ENCODE measurements at regions not wholly inside any gene's neighbourhood (a gene's known extent, or its start where the extent isn't known, plus 50 kb on each side); places are given as distances from the start of the nearest gene placed in this dataset.

DNA sequence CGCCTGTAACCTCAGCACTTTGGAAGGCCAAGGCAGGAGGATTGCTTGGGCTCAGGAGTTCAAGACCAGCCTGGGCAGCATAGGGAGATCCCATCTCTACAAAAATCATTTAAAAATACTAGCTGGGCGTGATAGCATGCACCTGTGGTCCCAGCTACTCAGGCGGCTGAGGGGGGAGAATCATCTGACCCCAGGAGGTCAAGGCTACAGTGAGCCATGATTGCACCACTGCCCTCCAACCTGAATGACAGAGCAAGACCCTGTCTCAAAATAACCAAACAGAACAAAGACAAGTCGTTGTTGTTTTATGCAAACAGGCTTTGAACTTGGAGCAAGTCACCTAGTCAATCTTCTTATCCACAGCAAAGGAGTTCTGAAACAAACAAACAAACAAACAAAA, 82.0 kb upstream of the AKAP13 start:
- H3K27ac ChIP-seq: no peak overlapping the region
- TF ChIP-seq, protein P1, sequence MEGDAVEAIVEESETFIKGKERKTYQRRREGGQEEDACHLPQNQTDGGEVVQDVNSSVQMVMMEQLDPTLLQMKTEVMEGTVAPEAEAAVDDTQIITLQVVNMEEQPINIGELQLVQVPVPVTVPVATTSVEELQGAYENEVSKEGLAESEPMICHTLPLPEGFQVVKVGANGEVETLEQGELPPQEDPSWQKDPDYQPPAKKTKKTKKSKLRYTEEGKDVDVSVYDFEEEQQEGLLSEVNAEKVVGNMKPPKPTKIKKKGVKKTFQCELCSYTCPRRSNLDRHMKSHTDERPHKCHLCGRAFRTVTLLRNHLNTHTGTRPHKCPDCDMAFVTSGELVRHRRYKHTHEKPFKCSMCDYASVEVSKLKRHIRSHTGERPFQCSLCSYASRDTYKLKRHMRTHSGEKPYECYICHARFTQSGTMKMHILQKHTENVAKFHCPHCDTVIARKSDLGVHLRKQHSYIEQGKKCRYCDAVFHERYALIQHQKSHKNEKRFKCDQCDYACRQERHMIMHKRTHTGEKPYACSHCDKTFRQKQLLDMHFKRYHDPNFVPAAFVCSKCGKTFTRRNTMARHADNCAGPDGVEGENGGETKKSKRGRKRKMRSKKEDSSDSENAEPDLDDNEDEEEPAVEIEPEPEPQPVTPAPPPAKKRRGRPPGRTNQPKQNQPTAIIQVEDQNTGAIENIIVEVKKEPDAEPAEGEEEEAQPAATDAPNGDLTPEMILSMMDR (conservative IDR thresholded peaks at IDR 0.05): no peak
- no peak for TF ChIP-seq ZFX (IDR thresholded peaks at IDR 0.05)

DNA sequence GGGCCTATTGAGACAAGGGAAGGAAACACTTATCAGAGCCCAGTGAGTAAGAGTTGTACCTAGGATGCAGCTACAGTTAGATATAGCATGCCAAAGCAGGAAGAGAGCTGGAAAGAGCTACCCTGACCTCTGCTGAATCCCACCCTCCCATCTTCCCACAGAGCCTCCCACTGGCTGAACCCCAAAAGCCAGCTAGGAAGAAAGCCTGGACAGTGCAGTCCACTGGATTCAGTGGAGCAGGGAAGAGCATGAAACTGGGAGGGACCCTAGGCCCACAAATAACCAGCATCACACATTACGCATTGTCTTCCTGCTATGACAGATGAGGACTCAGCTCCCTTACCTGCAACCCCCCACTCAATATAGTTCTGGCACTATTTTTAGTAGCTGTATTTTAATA, 81.5 kb upstream of the AKAP13 start:
- no peak overlapping the region for H3K27ac ChIP-seq
- TF ChIP-seq ZFX (IDR thresholded peaks at IDR 0.05): no peak
- TF ChIP-seq, protein P1 (conservative IDR thresholded peaks at IDR 0.05): no peak

DNA sequence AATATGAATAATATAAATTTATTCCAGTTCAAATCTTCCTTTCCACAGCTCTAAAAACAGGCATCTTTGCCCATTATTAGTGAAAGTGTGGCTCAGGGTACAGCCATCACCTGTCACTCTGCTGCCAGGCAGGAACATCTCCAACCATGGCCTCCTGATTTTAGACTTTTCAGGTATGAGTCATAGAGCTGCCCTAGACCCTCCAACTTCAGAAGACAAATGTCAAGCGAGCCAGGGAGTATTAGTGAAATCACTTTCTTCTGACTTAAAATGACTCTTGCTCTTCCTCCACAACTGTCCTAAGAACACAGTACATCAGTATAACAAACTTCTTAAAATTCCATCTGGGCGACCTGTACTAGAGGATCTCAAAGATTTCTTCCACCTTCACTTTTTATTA, 78.1 kb upstream of the AKAP13 start:
- TF ChIP-seq, protein P1 (conservative IDR thresholded peaks at IDR 0.05): no peak
- TF ChIP-seq ZFX (IDR thresholded peaks at IDR 0.05): no peak
- no peak overlapping the region for H3K27ac ChIP-seq

DNA sequence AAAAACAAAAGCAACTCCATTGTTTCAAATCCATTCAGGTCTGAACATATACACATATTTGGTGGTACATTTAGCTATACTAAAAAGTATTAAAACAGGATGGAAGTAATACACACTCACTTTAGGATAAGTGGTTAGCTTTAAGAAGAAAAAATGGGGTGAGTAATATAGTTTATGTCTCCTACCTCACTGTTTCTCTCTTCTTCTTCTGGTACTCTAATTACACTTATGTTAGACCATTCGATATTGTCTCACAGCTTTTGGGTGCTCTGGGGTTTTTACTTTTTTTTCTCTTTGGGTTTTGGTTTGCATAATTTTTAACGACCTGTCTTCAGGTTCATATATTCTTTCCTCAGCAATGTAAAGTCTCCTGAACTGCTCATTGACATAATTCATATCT, 75.4 kb upstream of the AKAP13 start:
- TF ChIP-seq, protein P1 (conservative IDR thresholded peaks at IDR 0.05): no peak
- TF ChIP-seq ZFX (IDR thresholded peaks at IDR 0.05): no peak
- no peak overlapping the region for H3K27ac ChIP-seq

DNA sequence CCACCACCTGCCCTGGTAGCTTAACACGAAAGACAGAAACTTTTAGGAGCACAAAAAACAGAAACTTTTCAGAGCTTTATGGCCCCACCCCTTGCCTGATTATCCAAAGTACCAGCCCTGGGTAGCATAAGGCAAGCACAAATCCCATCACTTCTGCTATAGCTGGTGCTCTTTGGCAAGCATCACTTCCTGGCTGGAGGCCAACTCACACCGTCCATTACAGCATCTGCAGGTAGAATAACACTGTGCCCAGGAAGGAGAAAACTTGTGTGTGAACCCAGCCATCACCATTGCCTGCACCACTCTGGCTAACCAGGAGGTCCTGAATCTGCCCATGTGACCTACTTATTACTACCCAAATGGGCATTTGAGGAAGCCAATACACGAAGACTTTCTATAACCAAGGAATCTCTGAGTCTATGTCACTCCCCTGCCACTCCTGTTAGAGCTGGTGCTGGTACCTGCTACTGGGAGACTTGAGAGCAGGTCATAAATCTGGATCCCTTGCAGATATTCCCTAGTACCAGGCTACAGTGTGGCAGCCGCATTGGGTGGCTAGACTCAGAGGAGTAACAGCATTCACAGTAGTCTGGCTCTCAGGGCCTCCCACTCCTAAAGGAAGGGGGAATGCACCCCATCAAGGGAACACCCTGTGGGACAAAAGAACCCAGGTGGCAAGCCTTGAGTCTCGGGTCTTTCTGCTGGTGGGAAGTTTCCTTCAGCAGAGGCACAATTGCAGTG, 73.3 kb upstream of the AKAP13 start:
- no peak for TF ChIP-seq ZFX (IDR thresholded peaks at IDR 0.05)
- TF ChIP-seq, protein P1 (conservative IDR thresholded peaks at IDR 0.05): no peak
- no peak overlapping the region for H3K27ac ChIP-seq

DNA sequence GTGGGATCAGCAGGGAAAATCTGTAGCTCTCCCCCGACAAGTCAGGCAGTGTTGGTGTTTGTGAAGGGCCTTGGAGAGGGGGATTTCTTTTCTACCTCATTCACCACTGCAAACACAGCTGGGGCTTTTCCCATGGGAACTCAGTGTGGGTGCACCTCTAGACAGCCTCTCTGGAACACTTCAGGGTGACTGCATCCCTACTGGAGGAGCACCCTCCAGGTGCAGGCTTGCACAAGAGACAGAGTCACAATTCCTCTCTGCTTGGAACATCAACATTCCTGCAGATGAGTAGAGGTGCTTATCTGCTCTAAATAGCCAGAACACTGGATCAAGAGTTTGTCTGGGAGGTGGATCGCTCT, 72.7 kb upstream of the AKAP13 start:
- TF ChIP-seq ZFX (IDR thresholded peaks at IDR 0.05): no peak
- TF ChIP-seq, protein P1 (conservative IDR thresholded peaks at IDR 0.05): no peak
- no peak overlapping the region for H3K27ac ChIP-seq

DNA sequence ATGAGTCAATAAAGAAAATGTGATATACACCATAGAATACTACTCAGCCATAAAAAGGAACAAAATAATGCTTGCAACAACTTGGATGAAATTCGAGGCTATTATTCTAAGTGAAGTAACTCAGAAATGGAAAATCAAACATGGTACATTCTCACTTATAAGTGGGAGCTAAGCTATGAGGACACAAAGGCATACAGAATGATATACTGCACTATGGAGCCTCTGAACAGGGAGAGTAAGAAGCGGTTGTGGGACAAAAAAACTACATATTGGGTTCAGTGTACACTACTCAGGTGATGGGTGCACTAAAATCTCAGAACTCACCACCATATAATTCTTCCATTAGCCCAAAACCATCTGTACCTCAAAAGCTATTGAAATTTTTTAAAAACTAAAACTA, 68.8 kb upstream of the AKAP13 start:
- TF ChIP-seq ZFX (IDR thresholded peaks at IDR 0.05): no peak
- TF ChIP-seq, protein P1 (conservative IDR thresholded peaks at IDR 0.05): no peak
- H3K27ac ChIP-seq: no peak overlapping the region

Data from C4-2B (cell line).